ENCODE measurements at regions not wholly inside any gene's neighbourhood (a gene's known extent, or its start where the extent isn't known, plus 50 kb on each side); places are given as distances from the start of the nearest gene placed in this dataset.

DNA sequence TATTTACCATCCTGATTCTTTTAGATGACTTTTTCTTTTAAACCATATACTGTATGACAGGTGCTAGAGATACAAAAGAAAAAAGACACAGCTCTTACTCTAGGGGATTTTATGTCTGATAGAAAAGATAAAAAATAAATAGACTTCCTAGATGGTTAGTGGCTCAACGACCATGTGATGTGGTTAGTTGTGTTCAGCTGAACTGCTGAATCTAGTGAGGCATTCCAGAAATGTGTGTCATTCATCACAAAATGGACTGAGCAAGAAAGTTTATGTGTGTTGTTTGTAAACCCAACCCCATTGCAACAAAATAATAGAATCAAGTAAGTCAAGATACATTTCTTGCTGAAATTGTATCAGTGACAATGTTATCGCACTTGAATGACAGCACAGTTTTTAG lies 205.8 kb upstream of the LYPLAL1 start:
- DNase-seq (ENCODE audit: low read depth in 2 of 2, low spot score in 1 of 2), result no peak

DNA sequence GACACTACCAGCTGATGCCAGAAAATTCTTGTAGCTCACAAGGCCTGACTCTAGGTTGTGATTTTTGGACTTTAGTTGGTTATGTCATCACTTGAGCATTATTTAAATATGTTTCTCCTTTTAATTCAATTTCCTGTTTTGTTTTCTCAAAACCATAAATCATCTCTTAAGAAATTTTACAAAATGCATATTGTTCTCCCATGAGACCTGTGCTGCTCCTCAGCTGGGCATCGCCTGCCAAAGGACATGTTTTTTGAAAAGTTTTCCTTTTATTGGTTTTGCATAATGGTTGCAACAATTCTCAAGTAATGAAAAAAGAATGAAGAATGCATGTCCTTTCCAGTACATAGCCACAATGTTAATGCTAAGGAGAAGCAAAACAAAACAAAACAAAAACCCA lies 204.7 kb upstream of the LYPLAL1 start:
- no peak for DNase-seq (ENCODE audit: low read depth in 2 of 2, low spot score in 1 of 2)

DNA sequence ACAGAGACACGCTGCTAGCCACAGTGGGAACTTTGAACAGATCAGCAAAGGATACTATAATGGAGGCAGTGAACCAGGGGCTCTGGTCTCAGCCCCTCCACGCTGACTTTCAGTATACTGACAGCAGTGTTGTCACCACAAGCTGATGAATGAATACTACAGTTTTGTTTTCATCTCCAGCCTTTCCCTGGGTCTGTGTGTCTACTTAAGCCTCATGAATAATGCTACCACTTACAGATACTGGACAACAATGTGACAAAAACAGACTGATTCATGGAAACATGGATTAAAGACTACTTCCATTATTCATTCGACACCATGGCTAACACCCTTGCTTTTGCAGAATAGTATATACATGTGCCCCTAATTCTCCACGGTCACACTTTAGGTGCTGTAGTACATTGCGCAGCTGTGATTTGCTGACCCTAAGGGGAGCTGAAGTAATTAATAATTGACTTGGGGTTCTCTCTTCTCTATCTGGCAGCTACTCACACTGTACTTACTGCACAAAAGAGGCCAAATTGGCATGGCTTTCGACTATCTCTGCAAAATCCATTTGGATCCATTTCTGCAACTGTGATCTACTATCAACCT lies 203.2 kb upstream of the LYPLAL1 start:
- DNase-seq (ENCODE audit: low read depth in 2 of 2, low spot score in 1 of 2), result no peak

DNA sequence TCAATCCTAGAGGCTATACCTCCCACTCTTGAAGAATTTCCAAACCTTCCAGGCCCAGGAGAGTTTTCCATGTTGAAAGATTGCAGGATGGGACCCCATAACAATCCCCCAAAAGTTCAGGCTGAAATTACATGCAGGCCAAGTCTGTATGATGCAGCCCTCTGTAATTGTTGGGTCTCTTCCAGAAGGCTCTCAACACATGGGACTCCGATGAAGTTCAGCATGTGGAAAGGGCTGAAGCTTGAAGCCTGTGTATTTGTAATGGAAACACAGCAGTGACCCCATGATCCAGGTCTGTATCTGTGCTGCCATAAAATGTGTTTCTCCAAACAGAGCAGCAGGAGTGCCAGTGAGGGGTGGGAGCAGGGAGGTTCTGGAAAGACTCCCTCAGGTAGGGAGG lies 202.5 kb upstream of the LYPLAL1 start:
- DNase-seq (ENCODE audit: low read depth in 2 of 2, low spot score in 1 of 2), result no peak

DNA sequence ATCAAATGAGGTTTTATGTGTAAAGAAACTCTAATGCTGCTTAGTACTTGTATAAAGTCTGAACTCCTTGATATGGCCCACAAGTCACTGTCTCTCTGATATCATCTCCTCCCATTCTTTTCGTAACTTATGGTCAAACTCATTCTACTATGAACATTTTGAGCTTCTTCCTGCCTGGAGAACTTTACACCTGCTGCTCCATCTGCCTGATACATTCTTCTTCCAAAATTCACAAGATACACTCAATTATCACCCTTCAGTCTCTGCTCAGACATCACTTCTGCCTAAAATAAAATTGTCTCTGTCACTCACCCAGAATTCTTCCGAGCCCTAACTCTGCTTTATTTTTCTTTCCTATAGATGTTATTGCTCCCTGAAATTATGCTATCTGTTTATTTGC lies 192.8 kb upstream of the LYPLAL1 start:
- no peak for DNase-seq (ENCODE audit: low read depth in 2 of 2, low spot score in 1 of 2)

DNA sequence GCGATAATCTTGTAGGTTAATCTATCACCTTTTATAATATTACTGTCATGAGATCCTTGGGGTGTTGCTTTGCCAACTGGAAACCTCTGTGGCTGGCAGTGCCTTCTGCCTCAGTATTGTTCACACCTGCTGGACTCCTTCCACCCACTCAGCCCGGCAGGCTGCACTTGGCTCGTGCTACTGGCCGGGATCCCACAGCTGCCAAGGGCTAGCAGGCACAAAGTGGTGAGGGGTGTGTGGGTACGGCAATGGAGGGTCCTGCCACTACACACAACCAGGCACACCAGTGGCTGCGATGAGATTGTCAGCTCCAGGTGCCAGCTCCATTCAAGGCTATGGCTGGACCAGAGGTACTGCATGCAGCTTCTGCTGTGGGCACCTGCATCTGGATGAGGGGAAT lies 191.2 kb upstream of the LYPLAL1 start:
- no peak for DNase-seq (ENCODE audit: low read depth in 2 of 2, low spot score in 1 of 2)

DNA sequence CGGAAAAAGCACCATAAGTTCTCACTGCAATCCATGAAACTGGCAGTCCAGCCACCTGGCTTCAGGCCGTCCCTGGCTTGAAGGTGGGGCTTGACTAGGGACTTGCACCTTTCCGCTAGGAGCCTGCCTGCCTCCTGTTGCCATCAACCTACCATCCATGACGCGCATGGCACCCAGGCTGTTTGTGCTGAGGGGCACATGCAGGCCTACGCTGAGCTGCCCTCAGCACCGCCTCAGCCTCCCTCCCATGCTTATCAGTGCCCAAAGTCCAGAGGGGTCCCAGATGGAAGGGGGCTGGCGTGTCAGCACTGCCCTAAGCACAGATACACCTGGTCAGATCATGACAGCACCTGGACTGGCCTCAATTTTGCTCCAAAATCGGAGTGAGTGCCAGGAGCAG lies 190.2 kb upstream of the LYPLAL1 start:
- no peak for DNase-seq (ENCODE audit: low read depth in 2 of 2, low spot score in 1 of 2)

DNA sequence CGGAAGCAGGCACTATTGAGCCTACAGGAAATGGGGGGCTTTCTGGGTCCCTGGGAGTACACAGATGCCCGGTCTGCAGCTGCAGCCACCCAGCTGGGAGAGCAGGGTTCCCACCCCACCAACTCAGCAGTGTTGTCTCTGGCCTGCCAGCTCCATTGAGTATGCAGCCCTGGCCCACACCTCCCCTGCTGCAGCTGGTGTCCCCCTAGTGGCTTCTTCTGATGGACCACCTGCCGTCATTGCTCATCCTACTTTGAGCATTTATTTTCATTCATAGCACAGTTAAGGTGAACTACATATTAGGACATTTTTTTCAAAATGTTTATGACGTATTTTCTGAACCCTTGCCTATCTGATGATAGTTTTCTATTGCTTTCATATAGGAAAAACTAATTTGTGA lies 189.8 kb upstream of the LYPLAL1 start:
- no peak for DNase-seq (ENCODE audit: low read depth in 2 of 2, low spot score in 1 of 2)

DNA sequence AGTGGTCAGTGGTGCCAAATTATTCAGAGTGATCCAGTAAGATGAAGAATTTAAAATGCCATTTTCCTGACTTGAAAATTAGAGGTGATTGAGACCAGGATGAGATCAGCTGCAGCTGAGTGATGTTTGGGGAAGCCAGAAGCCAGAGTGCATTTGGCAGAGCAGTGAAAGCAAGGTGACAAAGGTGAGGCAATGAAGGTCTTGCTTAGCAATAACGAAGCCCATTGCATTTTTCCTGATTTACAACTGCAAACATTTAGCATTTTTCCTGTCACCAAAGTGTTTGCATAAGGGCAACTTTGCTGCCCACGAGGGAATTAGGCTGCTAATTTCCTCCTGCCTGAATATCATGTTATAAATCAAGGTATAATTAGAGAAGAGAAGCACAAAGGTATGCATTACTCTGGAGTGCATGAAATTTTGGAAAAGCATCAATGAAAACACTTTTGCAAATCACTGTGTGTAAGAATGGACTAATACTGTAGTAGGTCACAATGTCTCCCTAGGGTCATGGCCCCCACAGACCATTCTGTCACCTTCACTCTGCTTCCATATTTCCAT lies 188.2 kb upstream of the LYPLAL1 start:
- DNase-seq (ENCODE audit: low read depth in 2 of 2, low spot score in 1 of 2), result no peak

DNA sequence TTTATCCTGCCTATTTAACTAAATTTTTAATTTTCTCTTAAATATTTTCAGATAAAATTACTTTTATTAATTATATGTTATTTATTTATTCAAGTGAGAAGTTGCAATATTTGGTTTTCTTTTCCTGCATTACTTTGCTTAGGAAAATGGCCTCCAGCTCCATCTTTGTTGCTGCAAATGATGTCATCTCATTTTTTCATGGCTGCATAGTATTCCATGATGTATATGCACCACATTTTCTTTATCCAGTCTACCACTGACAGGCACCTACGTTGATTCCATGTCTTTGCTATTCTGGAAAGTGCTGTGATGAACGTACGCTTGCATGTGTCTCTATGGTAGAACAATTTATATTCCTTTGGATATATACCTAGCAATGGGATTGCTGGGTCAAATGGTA lies 186.9 kb upstream of the LYPLAL1 start:
- no peak for DNase-seq (ENCODE audit: low read depth in 2 of 2, low spot score in 1 of 2)

DNA sequence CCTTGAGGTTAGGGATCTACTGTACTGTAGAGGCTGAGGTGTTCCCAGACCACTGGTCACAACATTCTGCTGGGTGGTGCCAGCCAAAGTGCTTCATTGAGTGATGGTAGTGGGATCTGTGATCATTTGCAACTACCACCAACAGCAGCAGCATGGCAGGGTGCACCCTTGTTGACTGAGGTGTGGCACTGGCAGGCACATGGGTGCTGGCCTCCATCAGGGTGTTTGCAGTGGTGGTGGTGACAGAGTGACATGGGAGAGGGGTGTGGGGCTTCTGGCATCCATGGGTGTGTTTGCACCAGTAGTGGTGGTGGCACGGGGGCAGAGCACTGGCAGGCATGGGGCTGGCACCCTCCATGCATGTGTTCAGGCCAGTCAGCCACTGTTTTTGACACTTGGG lies 183.7 kb upstream of the LYPLAL1 start:
- no peak for DNase-seq (ENCODE audit: low read depth in 2 of 2, low spot score in 1 of 2)

DNA sequence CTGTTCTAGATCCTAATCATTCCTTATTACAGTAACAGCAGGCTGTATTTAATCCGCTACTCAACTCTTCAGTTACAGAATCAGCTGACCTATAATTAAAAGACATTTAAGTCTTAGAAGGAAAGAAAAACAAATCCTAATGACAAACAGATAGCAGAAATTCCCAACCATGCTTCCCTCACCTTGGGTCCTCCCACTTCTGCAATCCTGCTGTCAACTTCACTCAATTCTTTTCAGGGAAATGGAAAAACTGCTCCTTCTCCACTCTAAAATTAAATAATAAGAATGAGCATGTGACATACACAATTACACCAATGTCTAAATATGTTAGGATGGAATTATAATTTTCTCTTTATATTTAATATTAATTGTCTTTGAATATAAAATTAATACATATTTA lies 182.6 kb upstream of the LYPLAL1 start:
- no peak for DNase-seq (ENCODE audit: low read depth in 2 of 2, low spot score in 1 of 2)

DNA sequence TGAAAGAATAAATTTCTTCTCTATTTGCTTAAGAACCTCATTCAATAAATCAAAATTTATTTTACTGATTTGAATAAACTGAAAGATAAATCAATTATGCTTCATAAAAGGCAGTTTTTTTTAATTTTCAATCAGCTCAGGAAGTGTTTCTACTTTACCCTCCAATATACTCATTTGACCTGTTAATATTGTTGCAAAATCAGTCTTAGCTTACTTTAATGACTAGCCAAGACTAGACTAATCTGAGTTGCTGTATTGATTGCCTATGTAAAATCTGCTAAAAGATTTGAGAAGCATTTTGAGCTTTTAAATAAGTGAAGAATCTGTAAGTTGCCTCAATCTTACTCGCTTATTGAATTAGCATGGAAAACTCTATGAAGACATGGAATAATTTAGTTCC lies 179.1 kb upstream of the LYPLAL1 start:
- no peak for DNase-seq (ENCODE audit: low read depth in 2 of 2, low spot score in 1 of 2)

DNA sequence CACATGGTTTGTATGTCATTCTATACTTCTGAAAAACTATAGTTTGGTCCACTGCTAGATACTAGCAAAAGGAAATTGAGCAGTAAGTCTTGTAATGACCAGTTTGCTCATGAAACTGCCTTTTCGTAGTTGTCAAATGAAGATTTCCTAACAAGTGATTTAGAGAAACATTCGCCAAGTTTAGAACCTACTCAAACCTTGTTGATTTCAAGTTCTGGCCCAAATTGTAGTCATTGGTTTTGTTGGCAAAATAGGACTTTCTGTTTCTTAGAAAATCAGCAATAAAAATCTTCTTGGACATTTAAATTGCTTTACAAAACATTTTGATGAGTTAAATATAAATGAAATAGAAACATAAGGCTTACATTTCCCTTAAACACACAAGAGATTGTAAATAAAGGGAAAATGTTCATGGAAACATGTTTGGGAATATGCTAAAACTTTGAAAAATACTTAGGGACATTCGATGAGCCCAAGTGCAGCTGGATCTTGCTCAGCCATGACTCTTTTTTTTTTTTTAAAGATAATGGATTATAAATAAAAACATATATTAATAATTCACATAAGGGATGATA lies 178.5 kb upstream of the LYPLAL1 start:
- DNase-seq (ENCODE audit: low read depth in 2 of 2, low spot score in 1 of 2), result no peak

DNA sequence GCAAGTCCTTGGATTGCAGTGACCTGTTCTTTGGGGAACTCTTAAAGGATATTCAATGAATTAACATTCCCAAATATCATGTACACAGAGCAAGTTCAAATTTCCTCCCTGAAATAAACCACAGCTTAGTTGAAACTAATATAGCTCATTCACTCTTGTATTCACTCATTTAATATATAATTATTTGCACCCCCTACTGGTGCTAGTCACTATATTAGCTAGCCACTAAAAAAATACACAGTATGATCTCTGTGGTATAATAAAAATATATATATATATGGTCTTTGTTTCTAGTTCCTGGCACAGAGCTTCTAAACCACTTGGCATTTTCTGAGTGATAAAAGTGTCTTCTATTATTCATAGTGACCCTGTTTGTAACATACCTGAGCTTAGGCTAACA lies 177.3 kb upstream of the LYPLAL1 start:
- no peak for DNase-seq (ENCODE audit: low read depth in 2 of 2, low spot score in 1 of 2)

DNA sequence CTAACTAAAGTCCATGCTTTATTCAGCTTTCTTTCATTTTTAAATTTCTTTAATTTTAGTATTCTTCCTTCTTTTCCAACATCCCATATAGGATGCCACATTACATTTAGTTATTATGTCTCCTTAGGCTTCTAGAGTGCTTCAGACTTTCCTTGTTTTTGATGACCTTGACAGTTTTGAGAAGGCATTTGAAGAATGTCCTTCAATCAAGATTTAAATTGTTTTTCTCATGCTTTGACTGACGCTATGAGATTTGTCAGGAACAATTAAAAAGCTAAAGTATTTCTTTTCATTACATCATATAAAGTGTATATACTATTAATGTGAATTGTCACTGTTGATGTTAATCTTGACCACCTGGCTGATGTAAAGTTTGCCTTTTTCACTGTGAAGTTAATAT lies 173.7 kb upstream of the LYPLAL1 start:
- DNase-seq (ENCODE audit: low read depth in 2 of 2, low spot score in 1 of 2), result no peak

DNA sequence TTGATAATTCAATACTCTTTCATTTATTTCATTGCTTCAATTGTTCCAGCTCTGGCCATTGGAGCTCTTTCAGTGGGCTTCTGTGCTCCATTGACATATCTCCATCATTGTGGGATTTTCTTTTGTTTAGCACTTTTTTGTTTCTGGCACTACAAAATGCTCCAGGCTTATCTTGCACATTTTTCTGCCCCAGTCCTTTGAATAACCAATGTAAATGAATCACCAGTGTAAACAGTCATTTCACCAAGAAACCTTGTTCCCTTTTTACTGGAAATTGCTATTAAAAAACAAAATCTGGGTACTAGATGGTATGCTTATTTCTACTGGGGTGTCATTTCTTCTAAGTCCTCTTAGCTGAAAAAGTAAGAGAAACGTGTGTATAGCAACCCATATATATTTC lies 173.0 kb upstream of the LYPLAL1 start:
- DNase-seq (ENCODE audit: low read depth in 2 of 2, low spot score in 1 of 2), result no peak

DNA sequence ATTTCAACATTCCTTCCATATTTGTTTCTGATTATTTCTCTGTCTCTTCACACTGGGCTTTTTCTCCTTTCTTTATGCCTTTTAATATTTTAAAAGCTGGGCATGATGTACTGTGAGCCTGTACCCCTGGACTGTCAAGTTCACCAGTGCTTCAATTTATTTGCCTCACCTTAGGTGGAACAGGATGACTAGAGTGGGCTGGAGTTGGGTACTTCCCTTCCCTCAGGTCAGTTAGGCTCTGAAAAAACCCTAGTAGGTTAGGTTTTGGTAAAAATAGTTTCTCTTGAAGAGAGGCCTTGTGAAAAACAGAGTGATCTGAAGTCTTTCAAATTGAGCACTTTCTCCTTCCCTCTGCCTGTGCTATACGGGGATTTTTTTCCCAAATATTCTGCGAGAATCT lies 163.0 kb upstream of the LYPLAL1 start:
- DNase-seq (ENCODE audit: low read depth in 2 of 2, low spot score in 1 of 2), result no peak

DNA sequence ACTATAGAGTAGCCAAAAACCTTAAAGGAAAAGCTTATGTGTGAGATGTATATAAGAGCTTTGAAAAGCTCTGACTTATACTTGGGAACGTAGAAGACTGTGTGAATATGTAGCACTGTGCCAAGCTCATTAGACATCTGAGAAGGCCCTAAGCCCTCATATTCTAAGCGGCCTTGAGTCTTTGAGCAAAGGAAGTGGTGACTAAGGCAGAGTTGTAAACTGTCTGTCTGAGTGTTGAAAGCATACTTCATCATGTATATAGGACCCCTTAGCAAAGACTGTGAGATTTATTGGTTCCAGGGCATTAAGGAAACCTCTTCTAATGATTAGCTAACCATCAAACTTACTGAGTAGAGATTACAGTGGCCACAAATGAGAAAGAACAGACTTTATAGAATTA lies 153.3 kb upstream of the LYPLAL1 start:
- DNase-seq (ENCODE audit: low read depth in 2 of 2, low spot score in 1 of 2), result no peak

DNA sequence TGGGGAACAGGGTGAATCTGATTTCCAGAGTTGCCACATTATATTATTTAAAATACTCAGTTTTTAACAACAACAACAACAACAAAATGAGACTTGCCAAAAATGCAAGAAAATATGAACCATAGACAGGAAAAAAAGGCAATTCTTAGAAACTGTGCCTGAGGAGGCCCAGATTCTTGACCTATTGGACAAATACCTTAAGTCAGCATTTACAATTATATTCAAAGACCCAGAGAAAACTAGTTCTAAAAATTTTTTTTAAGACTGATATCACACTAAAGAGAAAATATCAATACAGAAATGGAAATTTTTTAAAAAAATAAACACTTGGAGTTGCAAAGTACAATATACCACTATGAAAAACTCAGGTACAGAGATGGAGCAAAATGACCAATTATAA lies 152.8 kb upstream of the LYPLAL1 start:
- DNase-seq (ENCODE audit: low read depth in 2 of 2, low spot score in 1 of 2), result no peak

DNA sequence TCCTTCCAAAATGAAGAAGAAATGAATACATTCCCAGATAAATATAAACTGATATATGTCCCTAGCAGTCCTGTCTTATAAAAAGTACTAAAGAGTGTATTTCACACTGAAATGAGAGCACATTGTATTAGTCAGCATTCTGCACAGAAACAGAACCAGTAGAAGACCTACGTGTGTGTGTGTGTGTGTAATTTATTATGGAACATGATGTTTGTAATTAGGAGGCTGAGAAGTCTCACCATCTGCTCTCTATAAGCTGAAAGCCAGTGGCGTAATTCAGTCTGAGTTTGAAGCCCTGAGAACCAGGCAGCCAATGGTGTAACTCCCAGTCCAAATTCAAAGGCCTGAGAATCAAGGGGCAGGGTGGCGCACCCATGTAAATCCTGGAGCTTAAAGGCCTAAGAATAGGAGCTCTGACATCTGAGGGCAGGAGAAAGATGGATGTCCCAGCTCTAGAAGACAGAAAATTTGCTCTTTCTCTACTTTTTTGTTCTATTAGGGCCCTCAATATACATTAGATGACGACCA lies 146.5 kb upstream of the LYPLAL1 start:
- no peak for DNase-seq (ENCODE audit: low read depth in 2 of 2, low spot score in 1 of 2)

DNA sequence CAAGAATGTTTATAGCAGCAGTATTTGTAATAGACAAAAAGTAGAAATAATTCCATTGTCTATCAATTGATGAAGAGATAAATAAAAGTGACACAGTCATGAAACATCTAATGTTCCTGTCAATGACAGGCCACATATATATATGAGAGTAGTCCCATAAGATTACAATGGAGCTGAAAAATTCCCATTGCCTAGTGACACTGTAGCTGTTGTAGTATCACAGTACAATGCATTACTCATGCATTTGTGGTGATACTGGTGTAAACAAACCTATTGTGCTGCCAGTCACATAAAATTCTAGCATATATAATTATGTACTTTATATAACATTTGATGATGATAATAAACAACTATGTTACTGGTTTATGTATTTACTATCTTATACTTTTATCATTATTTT lies 141.9 kb upstream of the LYPLAL1 start:
- no peak for DNase-seq (ENCODE audit: low read depth in 2 of 2, low spot score in 1 of 2)

DNA sequence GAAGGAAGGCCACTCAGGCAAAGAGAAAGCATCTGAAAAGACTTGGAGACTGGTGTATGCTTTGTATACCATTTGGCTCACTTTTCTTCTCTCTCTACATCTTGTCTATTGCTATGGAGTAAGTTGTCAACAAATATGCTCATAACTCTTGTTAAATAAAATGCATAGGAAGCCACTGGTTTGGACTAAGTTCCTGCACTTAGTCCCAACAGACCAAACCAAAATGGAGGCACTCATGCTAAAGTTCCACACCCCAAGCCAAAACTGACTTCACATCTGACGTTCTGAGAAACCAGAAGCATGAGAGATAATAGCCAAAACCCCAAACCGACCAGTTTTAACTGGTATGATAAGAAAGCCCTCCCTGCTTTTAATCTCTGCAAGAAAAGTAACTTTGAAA lies 135.3 kb upstream of the LYPLAL1 start:
- no peak for DNase-seq (ENCODE audit: low read depth in 2 of 2, low spot score in 1 of 2)

Measured in stimulated activated CD8-positive, alpha-beta memory T cell treated with anti-CD3 and anti-CD28 coated beads, Interleukin-4, amount 100 ng/mL, for 4 hours (primary cell).